Stimulated activated CD8-positive, alpha-beta memory T cell treated with anti-CD3 and anti-CD28 coated beads, Interleukin-4, amount 100 ng/mL, for 4 hours (primary cell): ENCODE measurements at regions not wholly inside any gene's neighbourhood (a gene's known extent, or its start where the extent isn't known, plus 50 kb on each side); places are given as distances from the start of the nearest gene placed in this dataset.
"Not testable (repeated sequence)": the region's sequence is repeated elsewhere in the genome, so short reads cannot be mapped to it uniquely, and the experiment has no call there.

Experiments used
- DNase-seq, 2 donors: peaks; one replicate each; pipeline ENCODE4 v3.0.0-alpha.2; 2020; ENCODE audit warnings: low read depth in 2 of 2, low spot score in 1 of 2

DNA sequence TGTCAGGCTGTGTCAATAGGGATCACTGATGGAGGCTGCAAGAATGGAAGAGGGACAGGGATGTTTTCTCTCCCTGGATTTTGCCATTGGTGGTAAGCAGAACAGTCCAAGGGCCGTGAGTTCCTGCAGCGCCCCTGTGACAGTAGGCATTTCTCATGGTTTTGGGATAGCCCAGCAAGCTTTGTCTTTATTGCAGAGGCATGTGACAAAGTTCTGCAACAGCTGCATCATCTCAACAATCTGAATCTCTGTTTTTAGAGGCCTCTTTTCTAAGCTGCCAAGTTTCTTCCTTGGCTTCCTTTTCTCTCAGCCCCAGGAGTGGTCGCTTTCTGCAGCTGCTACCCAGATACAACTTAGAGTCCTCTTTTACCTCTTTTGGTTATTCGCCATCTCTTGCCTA is 95.7 kb upstream of the TSHZ3 start:
- DNase-seq = no peak

DNA sequence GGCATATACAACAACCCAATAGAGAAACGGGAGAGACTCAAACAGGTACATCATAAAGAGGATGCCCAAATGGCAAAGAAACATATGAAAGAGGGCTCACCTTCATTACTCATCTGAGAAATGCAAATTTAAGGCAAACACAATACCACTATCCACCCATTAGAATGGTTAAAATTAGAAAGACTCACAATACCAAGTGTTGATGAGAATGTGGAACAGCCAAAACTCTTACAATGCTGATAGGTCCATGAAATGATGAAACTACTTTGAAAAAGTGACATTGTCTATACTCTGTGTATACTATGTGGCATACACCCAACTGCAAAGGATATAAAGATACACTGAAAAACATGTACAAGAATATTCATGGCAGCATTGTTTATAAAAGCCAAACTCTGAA is 96.2 kb upstream of the TSHZ3 start:
- no peak for DNase-seq

DNA sequence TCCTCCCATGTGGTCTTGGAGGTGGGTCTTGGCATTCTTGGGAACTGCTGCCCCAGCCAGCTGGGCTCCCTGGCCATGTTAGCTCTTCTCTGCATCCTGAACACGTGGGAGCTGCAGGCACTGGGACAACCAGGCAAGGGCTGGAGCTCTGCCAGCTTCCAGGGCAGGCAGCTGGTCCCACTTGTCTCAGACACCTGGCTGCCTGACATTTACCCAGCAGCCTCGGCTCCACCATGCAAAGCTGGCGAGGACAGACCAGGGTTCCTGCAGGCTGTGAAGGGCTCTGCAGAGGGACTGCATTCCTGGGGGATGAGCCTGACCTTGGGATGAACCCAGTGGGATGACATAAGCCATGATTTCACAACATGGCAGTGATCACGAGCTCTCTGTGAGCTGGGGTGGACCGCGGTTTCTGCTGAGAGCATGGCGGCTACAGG is 99.0 kb upstream of the TSHZ3 start:
- DNase-seq = no peak

DNA sequence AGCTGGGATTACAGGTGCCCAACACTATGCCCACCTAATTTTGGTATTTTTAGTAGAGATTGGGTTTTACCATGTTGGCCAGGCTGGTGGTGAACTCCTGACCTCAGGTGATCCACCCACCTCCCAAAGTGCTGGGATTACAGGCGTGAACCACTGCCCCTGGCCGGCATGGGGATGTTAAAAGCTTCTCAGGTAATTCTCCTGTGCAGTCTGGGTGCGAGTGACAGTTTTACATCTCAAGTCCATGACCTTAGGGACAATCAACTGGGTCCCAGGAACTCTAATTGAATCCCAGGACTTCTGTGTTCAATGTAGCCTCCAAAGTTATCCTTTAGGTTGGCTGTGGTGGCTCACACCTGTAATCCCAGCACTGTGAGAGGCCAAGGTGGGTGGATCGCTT is 100.1 kb upstream of the TSHZ3 start:
- DNase-seq = no peak

DNA sequence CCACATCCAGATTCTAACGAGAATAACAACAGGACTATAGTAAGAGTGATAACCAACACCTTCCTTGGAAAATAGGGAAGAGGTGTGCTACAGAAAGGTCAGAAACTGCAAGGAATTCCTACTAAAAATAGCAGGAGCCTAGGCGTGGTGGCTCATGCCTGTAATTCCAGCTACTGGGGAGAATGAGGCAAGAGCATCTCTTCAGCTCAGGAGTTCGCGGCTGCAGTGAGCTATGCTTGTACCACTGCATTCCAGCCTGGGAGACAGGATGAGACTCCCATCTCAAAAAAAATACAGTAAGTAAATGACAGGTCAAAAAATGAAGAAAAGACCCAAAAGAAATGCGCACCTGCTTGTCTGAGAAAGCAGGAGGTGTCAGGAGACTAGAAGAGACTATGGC is 101.5 kb upstream of the TSHZ3 start:
- DNase-seq = no peak

DNA sequence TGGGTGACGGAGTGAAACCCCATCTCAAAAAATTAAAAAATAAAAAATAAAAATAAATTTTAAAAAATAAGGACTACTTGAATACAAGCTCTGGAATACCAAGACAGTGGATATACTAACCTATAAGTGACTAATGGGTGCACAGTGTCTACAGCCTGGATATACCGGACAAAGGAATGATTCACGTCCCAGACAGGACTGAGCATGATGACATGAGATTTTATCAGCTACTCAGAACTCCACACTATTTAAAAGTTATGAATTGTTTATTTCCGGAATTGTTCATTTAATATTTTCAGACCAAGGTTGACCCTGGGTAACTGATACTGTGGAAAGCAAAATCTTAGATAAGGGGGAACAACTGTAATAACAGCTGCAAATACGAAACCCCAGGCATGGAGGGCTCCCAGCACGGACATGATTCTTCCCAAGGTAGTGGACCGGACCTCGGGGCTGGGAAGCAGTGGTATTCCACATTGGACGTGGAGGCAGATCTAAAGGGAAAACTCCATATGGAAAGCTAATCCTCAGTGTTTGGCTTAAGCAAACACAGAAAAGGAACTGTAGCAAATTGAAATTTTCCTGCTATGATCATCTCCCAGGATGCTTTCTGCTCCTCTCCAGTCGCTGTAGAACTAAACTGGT is 102.6 kb upstream of the TSHZ3 start:
- DNase-seq = no peak

DNA sequence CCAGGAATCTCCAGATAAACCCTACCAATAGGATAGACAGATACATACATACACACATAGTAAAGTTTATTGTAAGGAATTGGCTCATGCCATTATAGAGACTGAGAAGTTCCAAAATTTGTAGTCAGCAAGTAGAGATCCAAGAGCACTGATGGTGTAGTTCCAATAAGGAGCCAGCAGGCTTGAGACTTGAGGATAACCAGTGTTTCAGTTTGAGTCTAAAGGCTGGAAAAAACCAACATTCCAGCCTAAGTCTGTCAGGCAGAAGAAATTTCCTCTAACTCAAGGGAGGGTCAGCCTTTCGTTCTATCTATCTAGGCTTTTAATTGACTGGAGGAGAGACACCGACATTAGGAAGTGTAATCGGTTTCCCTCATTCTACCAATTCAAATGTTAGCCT is 110.2 kb upstream of the TSHZ3 start:
- DNase-seq = no peak

DNA sequence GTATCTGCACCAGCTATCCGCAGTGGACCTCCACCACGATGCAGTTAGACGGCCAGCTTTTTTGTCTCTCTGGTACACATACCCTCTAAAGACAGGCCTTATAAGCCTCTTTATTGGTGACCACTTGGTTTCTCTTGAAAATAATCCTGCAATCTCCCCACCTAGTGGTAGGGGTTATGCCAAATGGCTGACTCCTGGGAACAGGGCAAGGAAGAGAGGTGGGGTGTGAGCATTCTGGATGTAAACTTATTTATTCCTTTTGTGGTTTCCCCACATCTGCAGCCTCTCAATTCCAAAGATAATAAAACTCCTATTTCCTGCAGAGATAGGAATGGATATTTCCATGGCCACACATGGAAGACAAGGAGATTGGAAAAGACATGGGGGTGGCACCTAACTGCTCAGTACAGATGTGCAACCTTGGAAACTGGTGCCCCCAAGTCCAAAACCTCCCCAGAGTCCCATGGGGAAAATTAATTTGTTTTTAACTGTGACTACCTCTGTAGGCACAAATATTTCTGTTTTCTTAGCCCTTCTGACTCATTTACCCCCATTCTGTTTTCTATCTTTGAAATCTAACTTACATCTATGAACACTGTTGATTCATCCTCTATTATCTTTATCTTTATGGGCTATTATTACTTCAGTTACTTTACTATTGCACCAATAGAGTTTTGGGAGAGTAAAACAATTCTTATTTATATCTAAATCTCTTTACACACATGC is 112.7 kb upstream of the TSHZ3 start:
- no peak for DNase-seq

DNA sequence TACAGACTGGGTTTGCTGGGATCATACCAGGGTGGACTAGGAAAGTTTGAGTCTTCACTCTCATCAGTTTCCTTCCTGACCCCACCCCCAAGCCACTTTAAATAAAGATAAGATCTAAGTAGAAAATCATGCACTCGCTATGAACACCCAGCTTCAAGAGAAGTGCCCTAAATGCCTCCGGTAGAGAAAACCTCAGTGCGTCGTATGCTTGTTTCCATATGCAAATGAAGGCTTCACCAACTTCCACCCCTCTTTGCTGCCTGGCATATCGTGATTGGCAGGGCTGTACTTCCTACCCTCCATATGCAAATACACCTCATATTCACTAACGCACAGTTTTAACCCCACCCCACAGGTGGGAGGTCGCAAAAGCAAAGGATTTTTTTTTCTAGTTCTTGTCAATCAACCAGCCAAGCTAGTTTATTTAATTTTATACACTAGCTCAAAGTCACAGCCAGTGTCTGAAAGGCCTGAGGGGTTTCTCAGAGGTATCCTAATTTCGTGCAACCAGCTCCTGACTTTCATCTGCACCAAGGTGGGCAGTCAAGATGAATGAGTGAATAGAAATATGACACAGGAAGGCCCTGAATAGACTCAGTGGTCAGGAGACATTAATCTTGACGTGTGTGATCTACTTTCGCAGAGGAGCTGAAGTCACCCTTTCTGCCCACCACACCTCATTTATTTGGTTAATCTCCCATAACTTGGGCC is 121.1 kb upstream of the TSHZ3 start:
- no peak for DNase-seq

DNA sequence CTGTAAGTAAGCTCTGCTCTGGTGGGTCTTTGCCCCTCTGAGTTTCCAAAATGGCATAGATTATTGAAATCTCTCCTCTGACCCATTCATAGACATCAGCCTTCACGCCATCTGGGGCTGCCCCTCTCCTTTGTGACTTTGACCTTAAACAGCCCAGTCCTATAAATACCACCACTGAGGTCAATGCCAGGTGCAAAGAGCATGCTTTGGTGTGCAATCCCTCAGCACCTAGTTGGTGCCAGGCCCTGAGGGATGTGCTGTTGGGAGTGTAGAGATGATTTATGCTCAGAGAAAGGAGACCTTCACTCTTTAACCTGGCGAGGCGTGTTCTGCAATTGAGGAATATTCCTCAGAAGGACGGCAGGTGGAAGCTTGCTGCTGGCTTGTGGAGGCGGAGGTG is 121.7 kb upstream of the TSHZ3 start:
- no peak for DNase-seq

DNA sequence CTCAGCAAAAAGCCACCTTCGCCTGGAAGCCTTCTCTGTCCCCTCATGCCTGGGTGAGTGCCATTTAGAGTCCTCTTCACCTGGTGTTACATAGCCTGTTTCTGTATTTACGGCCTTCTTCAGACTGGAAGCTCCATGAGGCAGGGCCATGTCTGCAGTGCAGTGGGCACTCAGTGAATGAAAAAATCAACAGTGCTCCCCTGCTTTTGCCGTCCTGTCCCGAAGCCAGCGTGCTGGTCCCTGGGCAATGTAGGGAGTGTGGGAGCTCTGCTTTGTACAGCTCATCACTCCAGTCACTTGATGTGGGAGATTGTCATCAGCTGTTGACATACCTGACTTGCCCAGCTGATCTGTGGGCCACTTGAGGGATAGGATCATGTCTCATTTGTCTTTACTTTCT is 129.0 kb upstream of the TSHZ3 start:
- no peak for DNase-seq

DNA sequence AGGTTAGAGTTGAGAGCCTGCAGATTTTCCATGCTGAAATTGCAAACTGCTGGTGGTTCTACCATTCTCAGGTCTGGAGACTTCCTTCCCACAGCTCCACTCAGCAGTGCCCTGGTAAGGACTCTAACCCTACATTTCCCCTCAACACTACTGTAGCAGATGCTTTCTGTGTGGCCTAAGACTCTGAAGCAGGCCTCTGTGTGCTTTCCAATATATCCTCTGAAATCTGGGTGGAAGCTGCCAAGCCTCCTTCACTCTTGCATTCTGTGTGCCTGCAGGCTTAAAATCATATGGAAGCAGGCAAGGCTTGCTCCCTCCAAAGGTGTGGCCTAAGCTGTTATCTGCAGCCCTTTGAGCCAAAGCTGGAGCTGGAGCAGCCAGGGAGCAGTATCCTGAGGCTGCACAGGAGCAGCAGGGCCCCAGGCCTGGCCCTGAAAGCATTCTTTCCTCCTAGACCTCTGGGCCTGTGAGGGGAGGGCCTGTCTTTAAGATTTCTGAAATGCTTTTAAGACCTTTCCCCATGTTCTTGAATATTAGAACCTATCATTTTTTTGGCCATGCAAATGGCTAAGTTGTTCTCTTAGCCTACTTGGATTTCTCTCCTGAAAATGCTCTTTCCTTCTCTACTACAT is 134.1 kb upstream of the TSHZ3 start:
- no peak for DNase-seq

DNA sequence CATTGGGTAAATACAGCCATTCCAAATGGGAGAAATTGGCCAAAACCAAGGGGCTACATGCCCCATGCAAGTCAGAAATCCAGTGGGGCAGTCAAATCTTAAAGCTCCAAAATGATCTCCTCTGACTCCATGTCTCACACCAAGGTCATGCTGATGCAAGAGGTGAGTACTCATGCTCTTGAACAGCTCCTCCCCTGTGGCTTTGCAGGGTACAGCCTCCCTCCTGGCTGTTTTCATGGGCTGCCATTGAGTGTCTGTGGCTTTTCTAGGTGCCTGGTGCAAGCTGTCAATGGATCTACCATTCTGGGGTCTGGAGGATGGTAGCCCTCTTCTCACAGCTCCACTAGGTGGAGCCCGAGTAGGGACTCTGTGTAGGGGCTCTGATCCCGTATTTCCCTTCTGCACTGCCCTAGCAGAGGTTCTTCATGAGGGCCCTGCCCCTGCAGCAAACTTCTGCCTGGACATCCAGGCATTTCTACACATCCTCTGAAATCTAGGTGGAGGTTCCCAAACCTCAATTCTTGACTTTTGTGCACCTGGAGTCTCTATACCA is 135.7 kb upstream of the TSHZ3 start:
- DNase-seq = not testable (repeated sequence)

DNA sequence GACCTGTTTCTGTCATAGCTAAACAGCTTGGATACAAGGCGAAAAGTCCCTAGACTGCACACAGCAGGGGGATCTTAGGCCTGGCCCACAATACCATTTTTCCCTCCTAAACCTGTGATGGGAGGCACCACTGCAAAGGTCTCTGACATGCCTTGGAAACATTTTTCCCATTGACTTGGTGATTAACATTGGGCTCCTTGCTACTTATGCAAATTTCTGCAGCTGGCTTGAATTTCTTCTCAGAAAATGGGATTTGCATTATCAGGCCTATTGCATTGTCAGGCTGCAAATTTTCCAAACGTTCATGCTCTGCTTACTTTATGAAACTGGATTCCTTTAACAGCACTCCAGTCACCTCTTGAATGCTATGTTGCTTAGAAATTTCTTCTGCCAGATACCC is 136.2 kb upstream of the TSHZ3 start:
- no peak for DNase-seq

DNA sequence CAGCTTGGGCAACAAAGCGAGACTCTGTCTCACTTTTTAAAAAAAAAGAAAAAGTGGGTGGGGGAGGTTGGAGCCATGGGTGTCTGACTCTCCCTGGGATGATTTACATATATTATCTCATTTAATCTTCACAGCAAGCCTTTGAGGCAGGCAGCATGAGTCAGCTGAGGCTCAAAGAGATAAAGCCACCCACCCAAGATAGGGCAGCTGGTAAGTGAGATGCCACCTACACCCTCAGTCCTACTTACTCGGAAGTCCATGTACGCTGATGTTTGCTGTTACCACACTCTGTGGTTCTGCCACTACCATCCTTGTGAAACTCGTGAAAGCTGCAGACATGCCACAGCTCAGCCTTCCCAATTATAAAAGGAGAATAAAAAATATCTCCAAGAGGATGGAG is 142.0 kb upstream of the TSHZ3 start:
- no peak for DNase-seq

DNA sequence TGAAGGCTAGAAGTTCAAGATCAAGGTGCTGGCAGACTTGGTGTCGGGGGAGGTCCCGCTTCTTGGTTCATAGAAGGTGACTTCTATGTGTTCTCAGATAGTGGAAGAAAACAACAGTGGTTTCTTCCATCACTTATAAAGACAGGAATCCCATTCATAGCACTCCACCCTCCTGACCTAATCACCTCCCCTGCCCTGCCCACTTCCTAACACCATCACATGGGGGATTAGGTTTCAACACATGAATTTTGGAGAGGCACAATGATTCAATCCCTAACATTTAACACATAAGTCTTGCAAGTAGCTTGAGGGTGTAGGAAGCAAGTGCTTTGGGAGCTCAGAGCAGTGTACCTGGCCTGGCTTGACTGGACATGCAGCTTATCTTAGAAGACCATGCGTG is 142.8 kb upstream of the TSHZ3 start:
- no peak for DNase-seq

DNA sequence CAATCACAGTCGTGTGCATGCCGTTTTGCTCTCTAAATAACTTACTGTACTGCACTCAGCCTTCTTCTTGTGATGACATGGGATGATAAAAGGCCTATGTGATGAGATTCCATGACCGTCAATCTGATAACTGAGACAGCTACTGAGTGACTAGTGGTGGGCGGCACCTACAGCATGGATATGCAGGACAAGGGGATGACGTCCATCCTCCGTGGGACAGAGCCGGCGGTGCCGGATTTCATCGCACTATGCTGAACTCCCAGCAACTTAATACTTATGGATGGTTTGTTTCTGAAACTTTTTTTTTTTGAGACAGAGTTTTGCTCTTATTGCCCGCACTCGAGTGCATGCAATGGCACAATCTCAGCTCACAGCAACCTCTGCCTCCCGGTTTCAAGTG is 146.8 kb upstream of the TSHZ3 start:
- no peak for DNase-seq

DNA sequence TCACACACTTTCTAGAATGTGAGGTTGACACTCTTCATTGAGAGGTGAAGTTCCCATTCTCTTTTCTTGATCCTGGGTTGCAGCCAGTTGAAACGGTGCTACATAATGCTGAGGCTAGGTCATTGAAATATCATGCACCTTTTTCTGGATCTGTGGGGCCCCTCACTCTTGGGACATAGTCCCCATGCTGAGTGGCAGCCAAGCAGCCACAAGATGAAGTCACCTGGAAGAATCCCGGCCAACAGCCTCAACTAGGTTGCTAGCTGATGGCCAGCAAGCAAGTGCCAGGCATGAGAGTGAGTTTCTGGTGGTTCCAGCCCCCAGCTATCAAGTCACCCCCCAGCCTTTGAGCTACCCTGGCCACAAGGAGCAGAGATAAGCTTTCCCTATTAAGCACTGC is 148.5 kb upstream of the TSHZ3 start:
- no peak for DNase-seq

DNA sequence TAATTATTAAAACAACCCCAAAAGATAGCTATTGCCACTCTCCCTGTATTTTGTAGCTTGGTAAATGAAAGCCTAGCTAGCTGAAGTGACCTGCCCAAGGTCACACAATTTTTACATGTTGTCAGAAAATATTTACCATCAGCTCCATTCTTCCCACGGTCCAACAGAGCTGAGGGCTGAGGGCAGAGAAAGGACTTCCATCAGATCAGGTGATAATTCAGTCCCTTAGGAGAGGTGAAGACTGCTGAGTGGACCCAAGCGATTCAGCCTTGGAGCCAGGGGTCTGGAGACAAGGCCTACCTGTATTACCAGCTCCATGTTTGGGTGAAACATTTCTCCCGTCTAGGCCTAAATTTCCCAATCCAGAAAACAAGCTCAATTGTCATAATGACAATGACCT is 149.5 kb upstream of the TSHZ3 start:
- no peak for DNase-seq

DNA sequence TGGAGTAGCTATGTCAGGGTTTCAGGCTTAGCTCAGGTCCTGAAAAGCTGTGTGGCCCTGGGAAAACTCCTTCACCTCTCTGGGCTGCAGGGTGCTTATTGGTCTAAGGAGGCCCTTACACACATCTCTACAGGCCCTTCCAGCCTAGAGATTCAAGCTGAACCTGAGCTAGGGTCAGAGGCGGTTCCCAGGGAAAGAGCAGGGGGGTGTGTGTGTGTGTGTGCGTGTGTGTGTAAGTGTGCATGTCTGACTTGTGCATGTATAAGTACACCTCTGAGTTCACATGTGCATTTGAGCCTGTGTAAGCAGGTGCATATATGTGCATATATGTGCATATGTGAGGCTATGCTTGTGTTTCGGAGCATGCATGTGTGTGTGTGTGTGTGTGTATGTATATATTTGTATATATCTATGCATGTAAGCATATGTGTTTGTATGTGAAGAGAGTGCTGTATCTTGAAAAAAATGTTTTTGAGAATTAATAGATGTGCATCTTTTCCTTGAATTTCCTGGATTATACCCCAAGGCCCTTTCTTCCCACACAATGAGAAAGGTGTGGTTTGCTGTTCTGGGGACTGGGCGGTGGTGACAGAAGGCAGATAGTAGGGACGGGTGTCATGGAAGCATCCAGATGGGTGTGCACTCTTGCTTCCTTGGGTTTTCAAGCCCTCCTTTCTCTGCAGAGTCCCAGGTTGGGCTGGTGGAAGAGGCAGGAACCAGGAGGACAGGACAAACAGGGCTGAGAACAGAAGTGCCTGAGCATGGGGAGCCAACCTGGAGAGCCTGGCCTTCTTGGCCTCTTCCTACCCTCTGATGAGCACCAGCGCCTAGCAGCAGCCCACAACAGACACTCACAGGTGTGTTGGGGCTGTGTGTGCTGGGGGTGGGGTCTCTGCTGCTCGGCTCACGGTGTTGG is 150.3 kb upstream of the TSHZ3 start:
- DNase-seq = no peak
